Neuronal stem cell (in vitro differentiated cells): ENCODE measurements at regions not wholly inside any gene's neighbourhood (a gene's known extent, or its start where the extent isn't known, plus 50 kb on each side); places are given as distances from the start of the nearest gene placed in this dataset.
A peak's percentile ranks its signal among the peaks of the same experiment; 100 is the strongest.

Experiments
- DNase-seq: peaks from one replicate; pipeline ENCODE4 v3.0.0-alpha.2; 2013; ENCODE audit warnings: low spot score
- H2AFZ ChIP-seq: one replicate; pipeline ENCODE4 v1.6.1; 2013; ENCODE audit warnings: mild to moderate bottlenecking, low read length, inconsistent platforms
- H2AK5ac ChIP-seq: 2 replicates; pipeline ENCODE4 v1.6.1; 2013; ENCODE audit warnings: low read depth, mild to moderate bottlenecking, inconsistent platforms, low read length, moderate library complexity, mixed read lengths
- H2BK120ac ChIP-seq: 2 replicates; pipeline ENCODE4 v1.6.1; 2013; ENCODE audit warnings: low read depth, mild to moderate bottlenecking, inconsistent platforms, low read length, moderate library complexity, mixed read lengths
- H2BK12ac ChIP-seq: one replicate; pipeline ENCODE4 v1.6.1; 2013; ENCODE audit warnings: low read length, inconsistent platforms
- H2BK15ac ChIP-seq: 2 replicates; pipeline ENCODE4 v1.6.1; 2013; ENCODE audit warnings: mild to moderate bottlenecking, low read length, inconsistent platforms, mixed read lengths
- H2BK5ac ChIP-seq: one replicate; pipeline ENCODE4 v1.6.1; 2013; ENCODE audit warnings: inconsistent platforms, mild to moderate bottlenecking, low read length, moderate library complexity
- H3K14ac ChIP-seq: one replicate; pipeline ENCODE4 v1.6.1; 2013; ENCODE audit warnings: low read length, inconsistent platforms
- H3K18ac ChIP-seq: 2 replicates; pipeline ENCODE4 v1.6.1; 2013; ENCODE audit warnings: low read length, inconsistent platforms
- H3K23ac ChIP-seq: 2 replicates; pipeline ENCODE4 v1.6.1; 2013; ENCODE audit warnings: low read depth, mild to moderate bottlenecking, mixed read lengths, low read length, inconsistent platforms; ENCODE audit not compliant: poor library complexity
- H3K27ac ChIP-seq: replicated peaks from 3 replicates; pipeline ENCODE4 v1.5.1; 2013; ENCODE audit warnings: low read length, inconsistent platforms
- H3K27me3 ChIP-seq, 3 experiments: 2 replicates each; pipeline ENCODE4 v1.6.1; 2013; ENCODE audit warnings: low read length in 3 of 3, mild to moderate bottlenecking in 2 of 3, inconsistent platforms in 1 of 3, low read depth in 1 of 3, mixed read lengths in 1 of 3, moderate library complexity in 1 of 3; ENCODE audit not compliant: control insufficient read depth in 3 of 3, insufficient read depth in 3 of 3
- H3K36me3 ChIP-seq, 2 donors: replicated peaks in 1 of 2; 2 replicates each; pipeline ENCODE4 v1.6.1; 2013; ENCODE audit warnings: low read length in 2 of 2; ENCODE audit not compliant: control insufficient read depth in 2 of 2, insufficient read depth in 2 of 2
- H3K4ac ChIP-seq: 2 replicates; pipeline ENCODE4 v1.6.1; 2013; ENCODE audit warnings: inconsistent platforms, mild to moderate bottlenecking, low read length, moderate library complexity
- H3K4me1 ChIP-seq, 2 donors: 1 replicate in 1 of 2; 2 replicates in 1 of 2; pipeline ENCODE4 v1.6.1; 2013; ENCODE audit warnings: low read length in 2 of 2, low read depth in 1 of 2; ENCODE audit not compliant: control insufficient read depth in 2 of 2, insufficient read depth in 1 of 2
- H3K4me2 ChIP-seq: one replicate; pipeline ENCODE4 v1.6.1; 2013; ENCODE audit warnings: mild to moderate bottlenecking, low read length, inconsistent platforms; ENCODE audit not compliant: insufficient read depth, poor library complexity, severe bottlenecking
- H3K4me3 ChIP-seq, 2 donors: 2 replicates each; pipeline ENCODE4 v1.5.1; 2013; ENCODE audit warnings: low read length in 2 of 2, mild to moderate bottlenecking in 2 of 2, inconsistent platforms in 1 of 2, moderate library complexity in 1 of 2
- H3K79me1 ChIP-seq: one replicate; pipeline ENCODE4 v1.6.1; 2013; ENCODE audit warnings: low read depth, mild to moderate bottlenecking, inconsistent platforms, low read length, moderate library complexity
- H3K9ac ChIP-seq: one replicate; pipeline ENCODE4 v1.6.1; 2013; ENCODE audit warnings: mild to moderate bottlenecking, low read depth, low read length, inconsistent platforms; ENCODE audit not compliant: poor library complexity
- H3K9me3 ChIP-seq, 2 donors: replicated peaks in 1 of 2; 2 replicates each; pipeline versions ENCODE3 to v1.6.1; 2013; ENCODE audit warnings: low read length in 2 of 2, mild to moderate bottlenecking in 2 of 2, inconsistent platforms in 1 of 2, low read depth in 1 of 2, mixed read lengths in 1 of 2, moderate library complexity in 1 of 2; ENCODE audit not compliant: control insufficient read depth in 2 of 2, insufficient read depth in 1 of 2
- H4K8ac ChIP-seq: one replicate; pipeline ENCODE4 v1.6.1; 2013; ENCODE audit warnings: low read depth, mild to moderate bottlenecking, inconsistent platforms, low read length, moderate library complexity
- H4K91ac ChIP-seq: one replicate; pipeline ENCODE4 v1.6.1; 2013; ENCODE audit warnings: low read length, low read depth, mild to moderate bottlenecking, inconsistent platforms; ENCODE audit not compliant: poor library complexity
- WGBS, 2 donors: extraction: QIAGEN DNeasy Blood & Tissue Kit; methylation state at CpG; one replicate each; pipeline ENCODE4 v1.1.7; 2013; ENCODE audit warnings: missing lambda C conversion rate in 2 of 2, mixed read lengths in 1 of 2; ENCODE audit not compliant: insufficient read length in 2 of 2, insufficient replicate concordance in 1 of 2; ENCODE audit errors: extremely low coverage in 2 of 2; 5-methylcytosine and 5-hydroxymethylcytosine counted together

DNA sequence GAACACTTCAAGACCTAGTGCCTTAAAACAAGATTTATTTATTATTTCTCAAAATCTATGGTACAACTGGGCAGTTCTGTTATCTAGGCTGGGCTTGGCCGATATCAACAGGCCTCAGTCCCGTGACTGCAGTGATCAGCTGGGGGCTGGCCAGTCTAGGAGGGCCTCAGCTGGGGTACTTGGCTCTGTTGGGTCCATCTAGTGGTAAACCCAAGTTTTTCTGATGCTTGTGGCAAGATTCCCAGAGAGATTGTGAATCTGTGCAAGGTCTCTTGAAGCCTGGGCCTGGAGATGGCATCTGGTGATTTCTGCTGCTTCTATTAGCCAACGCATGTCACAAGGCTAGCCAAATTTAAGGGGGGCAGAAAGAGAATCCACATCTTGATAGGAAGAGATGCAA, 482.4 kb upstream of the SGO1 start:
- Histone ChIP-seq H3K18ac (no peak overlapping the region), H3K79me1 (no peaks in the 10 kb centered on the region), H4K8ac (no peak overlapping the region), H2BK15ac (no peak overlapping the region), H3K27ac (no peak overlapping the region), H3K9me3 (no peaks in the 10 kb centered on the region), H2BK12ac (no peak overlapping the region), H2AK5ac (no peak overlapping the region), H2BK5ac (no peak overlapping the region), H2BK120ac (no peak overlapping the region), H3K4me2 (no peak overlapping the region), H4K91ac (no peak overlapping the region), H3K36me3 (no peaks in the 10 kb centered on the region), H3K4ac (no peak overlapping the region), H3K9ac (no peak overlapping the region), H3K27me3 (no peaks in the 10 kb centered on the region), H3K4me1 (no peaks in the 10 kb centered on the region), H3K23ac (no peak overlapping the region), H3K4me3 (no peak overlapping the region), H2AFZ (peak overlapping the region; percentile 53), H3K14ac (no peak overlapping the region)
- peak; percentile 9 for DNase-seq
- no CpG with 5 or more reads among the region's 3 CpGs for WGBS, 2 donors

DNA sequence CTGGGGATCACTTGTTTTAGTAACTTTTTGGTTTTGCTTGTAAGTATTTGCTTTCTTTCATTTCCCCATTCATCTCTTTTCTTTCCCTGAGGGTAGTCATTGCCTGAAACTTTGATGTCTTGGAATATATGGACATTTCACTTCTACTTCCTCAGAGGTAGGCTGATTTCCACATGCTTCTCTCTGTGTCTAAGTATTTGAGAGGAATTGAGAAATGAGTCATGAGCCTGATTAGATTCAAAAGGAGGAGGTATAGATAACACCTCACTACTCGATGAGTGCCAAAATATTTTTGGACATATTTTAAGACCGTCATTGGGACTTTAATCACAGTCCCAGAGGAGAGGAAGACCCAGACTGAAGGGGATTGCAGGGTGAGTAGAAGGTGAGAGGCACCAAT, 480.1 kb upstream of the SGO1 start:
- H4K91ac ChIP-seq, result no peak overlapping the region
- no peak overlapping the region for H4K8ac ChIP-seq
- H3K23ac ChIP-seq, result no peak overlapping the region
- no peak overlapping the region for H2AFZ ChIP-seq
- no peak overlapping the region for H3K27ac ChIP-seq
- no peaks in the 10 kb centered on the region for H3K4me1 ChIP-seq
- no peaks in the 10 kb centered on the region for H3K9me3 ChIP-seq
- H3K18ac ChIP-seq, result no peak overlapping the region
- no CpG with 5 or more reads among the region's 2 CpGs for WGBS, 2 donors
- H3K4me3 ChIP-seq, result no peak overlapping the region
- no peak overlapping the region for H2BK15ac ChIP-seq
- no peak overlapping the region for H2BK12ac ChIP-seq
- H2BK5ac ChIP-seq, result no peak overlapping the region
- no peaks in the 10 kb centered on the region for H3K79me1 ChIP-seq
- H3K27me3 ChIP-seq, result no peaks in the 10 kb centered on the region
- no peaks in the 10 kb centered on the region for H3K36me3 ChIP-seq
- H3K9ac ChIP-seq, result no peak overlapping the region
- H3K14ac ChIP-seq, result no peak overlapping the region
- no peak for DNase-seq
- H3K4ac ChIP-seq, result no peak overlapping the region
- H3K4me2 ChIP-seq, result no peak overlapping the region
- no peak overlapping the region for H2BK120ac ChIP-seq
- no peak overlapping the region for H2AK5ac ChIP-seq

DNA sequence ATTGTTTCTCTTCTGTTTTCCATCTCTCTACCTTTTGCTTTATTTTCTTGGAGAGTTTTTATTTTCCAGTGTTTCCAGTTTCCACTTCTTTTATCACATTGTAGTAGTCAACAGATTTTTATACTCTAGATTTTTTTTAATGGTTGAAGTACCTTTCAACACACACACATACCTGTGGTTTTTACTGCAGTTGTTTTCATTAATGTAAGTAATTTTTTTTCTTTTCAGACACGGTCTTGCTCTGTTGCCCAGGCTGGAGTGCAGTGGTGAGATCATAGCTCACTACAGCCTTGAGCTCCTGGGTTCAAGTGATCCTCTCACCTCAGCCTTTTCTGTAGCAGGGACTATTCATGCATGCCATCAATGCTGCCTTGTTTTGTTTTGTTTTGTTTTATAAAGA, 472.5 kb upstream of the SGO1 start:
- Histone ChIP-seq H3K9me3 (no peaks in the 10 kb centered on the region), H3K14ac (no peak overlapping the region), H2AFZ (no peak overlapping the region), H3K79me1 (no peaks in the 10 kb centered on the region), H2BK120ac (no peak overlapping the region), H3K23ac (no peak overlapping the region), H2BK12ac (no peak overlapping the region), H3K9ac (no peak overlapping the region), H3K27ac (no peak overlapping the region), H3K18ac (no peak overlapping the region), H2BK15ac (no peak overlapping the region), H3K36me3 (no peaks in the 10 kb centered on the region), H3K4me3 (no peak overlapping the region), H2BK5ac (no peak overlapping the region), H2AK5ac (no peak overlapping the region), H4K91ac (no peak overlapping the region), H3K4me2 (no peak overlapping the region), H4K8ac (no peak overlapping the region), H3K27me3 (no peaks in the 10 kb centered on the region), H3K4ac (no peak overlapping the region), H3K4me1 (no peaks in the 10 kb centered on the region)
- no CpG with 5 or more reads among the region's 1 CpG for whole genome bisulfite sequencing, 2 donors
- no peak for DNase-seq

DNA sequence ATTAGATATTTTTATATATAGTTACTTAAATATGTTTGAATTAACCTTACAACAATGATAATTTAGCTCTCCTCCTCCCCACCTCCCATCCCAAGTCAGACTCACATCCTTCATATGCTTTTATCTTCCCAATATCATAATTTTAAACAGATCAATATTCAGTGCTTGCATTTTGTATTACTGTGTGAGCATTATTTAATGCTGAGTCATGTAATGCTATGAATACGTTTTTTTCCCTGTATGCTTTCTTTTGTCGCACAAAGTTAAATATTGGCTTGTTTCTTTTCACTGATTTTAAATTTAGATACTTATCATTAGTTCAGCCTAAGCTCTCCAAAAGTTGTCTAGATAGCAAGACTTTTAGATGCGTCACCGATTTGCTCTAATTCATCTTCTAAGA, 471.6 kb upstream of the SGO1 start:
- no peak overlapping the region for H2BK15ac ChIP-seq
- H4K91ac ChIP-seq, result no peak overlapping the region
- no peak for DNase-seq
- no peak overlapping the region for H3K4me3 ChIP-seq
- no peak overlapping the region for H2AK5ac ChIP-seq
- no peaks in the 10 kb centered on the region for H3K79me1 ChIP-seq
- no peak overlapping the region for H2BK120ac ChIP-seq
- no peak overlapping the region for H3K4ac ChIP-seq
- no peak overlapping the region for H4K8ac ChIP-seq
- H3K23ac ChIP-seq, result no peak overlapping the region
- no peak overlapping the region for H3K14ac ChIP-seq
- H3K27ac ChIP-seq, result no peak overlapping the region
- H2BK5ac ChIP-seq, result no peak overlapping the region
- H3K4me1 ChIP-seq, result no peaks in the 10 kb centered on the region
- H3K4me2 ChIP-seq, result no peak overlapping the region
- no CpG with 5 or more reads among the region's 4 CpGs for WGBS, 2 donors
- H3K9me3 ChIP-seq, result no peaks in the 10 kb centered on the region
- H3K27me3 ChIP-seq, result no peaks in the 10 kb centered on the region
- no peaks in the 10 kb centered on the region for H3K36me3 ChIP-seq
- no peak overlapping the region for H3K9ac ChIP-seq
- H2BK12ac ChIP-seq, result no peak overlapping the region
- H2AFZ ChIP-seq, result no peak overlapping the region
- H3K18ac ChIP-seq, result no peak overlapping the region
